ENCODE measurements at regions not wholly inside any gene's neighbourhood (a gene's known extent, or its start where the extent isn't known, plus 50 kb on each side); places are given as distances from the start of the nearest gene placed in this dataset.

DNA sequence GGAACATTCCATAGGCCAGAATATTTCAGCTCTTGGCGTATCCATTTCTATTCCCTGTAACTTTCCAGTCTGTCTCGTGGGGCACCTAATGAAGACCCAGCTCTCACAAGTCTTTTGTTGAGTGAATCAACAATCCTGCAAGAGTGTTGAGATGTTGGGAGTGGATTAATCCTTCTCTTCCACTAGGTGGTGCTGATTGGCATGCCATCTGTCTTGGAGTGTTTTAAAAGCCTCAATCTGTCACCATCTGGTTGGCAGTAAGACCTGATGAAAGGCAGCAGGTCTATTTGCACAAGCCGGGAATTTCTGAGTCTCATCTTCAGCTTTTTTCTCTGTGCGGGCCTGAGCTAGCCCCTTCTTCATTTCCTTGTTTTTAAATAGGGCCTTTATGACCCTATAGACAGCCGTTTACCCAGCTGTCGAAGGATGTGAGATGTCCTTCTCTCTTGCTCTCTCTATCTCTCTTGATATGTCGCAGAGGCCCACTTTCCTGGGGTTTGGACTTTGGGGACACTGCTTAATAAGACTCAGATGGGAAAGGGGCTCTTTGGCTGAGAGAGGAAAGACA lies 180.5 kb downstream of the ZNF365 start:
- TF ChIP-seq, protein P1, sequence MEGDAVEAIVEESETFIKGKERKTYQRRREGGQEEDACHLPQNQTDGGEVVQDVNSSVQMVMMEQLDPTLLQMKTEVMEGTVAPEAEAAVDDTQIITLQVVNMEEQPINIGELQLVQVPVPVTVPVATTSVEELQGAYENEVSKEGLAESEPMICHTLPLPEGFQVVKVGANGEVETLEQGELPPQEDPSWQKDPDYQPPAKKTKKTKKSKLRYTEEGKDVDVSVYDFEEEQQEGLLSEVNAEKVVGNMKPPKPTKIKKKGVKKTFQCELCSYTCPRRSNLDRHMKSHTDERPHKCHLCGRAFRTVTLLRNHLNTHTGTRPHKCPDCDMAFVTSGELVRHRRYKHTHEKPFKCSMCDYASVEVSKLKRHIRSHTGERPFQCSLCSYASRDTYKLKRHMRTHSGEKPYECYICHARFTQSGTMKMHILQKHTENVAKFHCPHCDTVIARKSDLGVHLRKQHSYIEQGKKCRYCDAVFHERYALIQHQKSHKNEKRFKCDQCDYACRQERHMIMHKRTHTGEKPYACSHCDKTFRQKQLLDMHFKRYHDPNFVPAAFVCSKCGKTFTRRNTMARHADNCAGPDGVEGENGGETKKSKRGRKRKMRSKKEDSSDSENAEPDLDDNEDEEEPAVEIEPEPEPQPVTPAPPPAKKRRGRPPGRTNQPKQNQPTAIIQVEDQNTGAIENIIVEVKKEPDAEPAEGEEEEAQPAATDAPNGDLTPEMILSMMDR (IDR thresholded peaks at IDR 0.05 in 4 of 5, conservative IDR thresholded peaks at IDR 0.05 in 1 of 5): peak in 4 of 5 experiments; percentile 13 to 31 (median 28)
- TF ChIP-seq POLR2A (IDR thresholded peaks at IDR 0.05): no peak

Measured in gastrocnemius medialis (tissue), 4 donors.